RWPE2 (cell line): ENCODE measurements at regions not wholly inside any gene's neighbourhood (a gene's known extent, or its start where the extent isn't known, plus 50 kb on each side); places are given as distances from the start of the nearest gene placed in this dataset.

Source experiments
- ATAC-seq: fragments of 200-7000 bp; cut with Tn5 transposase; 3 replicates; pipeline ENCODE4 v1.9.1; 2021; ENCODE audit warnings: low read depth
- DNase-seq: peaks from one replicate; pipeline ENCODE4 v3.0.0-alpha.2; 2020; ENCODE audit warnings: low spot score
- H3K27ac ChIP-seq: fragments of 450-650 bp; 2 replicates; pipeline ENCODE4 v1.5.1; 2017; ENCODE audit warnings: mild to moderate bottlenecking; ENCODE audit not compliant: poor library complexity, severe bottlenecking
- H3K27me3 ChIP-seq: fragments of 250-450 bp; sonication (Bioruptor Pico); 2 replicates; pipeline ENCODE4 v1.5.1; 2021; ENCODE audit warnings: mild to moderate bottlenecking, moderate library complexity; ENCODE audit not compliant: insufficient read depth, poor library complexity, severe bottlenecking
- H3K36me3 ChIP-seq: fragments of 250-450 bp; sonication (Bioruptor Pico); 2 replicates; pipeline ENCODE4 v1.5.1; 2020; ENCODE audit warnings: low read depth, mild to moderate bottlenecking, moderate library complexity
- H3K4me1 ChIP-seq: fragments of 250-450 bp; sonication (Bioruptor Pico); 2 replicates; pipeline ENCODE4 v1.5.1; 2021; ENCODE audit warnings: mild to moderate bottlenecking, moderate library complexity; ENCODE audit not compliant: insufficient read depth, poor library complexity, severe bottlenecking
- H3K4me3 ChIP-seq: fragments of 250-450 bp; sonication (Bioruptor Pico); 2 replicates; pipeline ENCODE4 v1.5.1; 2021; ENCODE audit warnings: mild to moderate bottlenecking, moderate library complexity; ENCODE audit not compliant: severe bottlenecking
- H3K9me3 ChIP-seq: fragments of 250-450 bp; sonication (Bioruptor Pico); 2 replicates; pipeline ENCODE4 v1.5.1; 2021; ENCODE audit warnings: mild to moderate bottlenecking, moderate library complexity; ENCODE audit not compliant: severe bottlenecking
- CTCF ChIP-seq: fragments of 450-650 bp; IDR thresholded peaks from one replicate; pipeline ENCODE4 v1.5.1; 2017; ENCODE audit warnings: mild to moderate bottlenecking, moderate library complexity; ENCODE audit not compliant: poor library complexity, severe bottlenecking

- ATAC-seq = no peak
- Histone ChIP-seq H3K27ac (no peak overlapping the region), H3K9me3 (no peaks in the 10 kb centered on the region), H3K4me3 (no peak overlapping the region), H3K36me3 (no peaks in the 10 kb centered on the region), H3K4me1 (no peaks in the 10 kb centered on the region), H3K27me3 (no peaks in the 10 kb centered on the region)
- DNase-seq = no peak
- no peak for TF ChIP-seq CTCF
These were observed 62.6 kb upstream of the USP29 start for GRCh38 chr19:57057036-57057686.

GRCh38 chr19:57058871-57059270, 60.9 kb upstream of the USP29 start:
- no peaks in the 10 kb centered on the region for H3K27me3 ChIP-seq
- H3K27ac ChIP-seq = no peak overlapping the region
- ATAC-seq = no peak
- H3K9me3 ChIP-seq = no peaks in the 10 kb centered on the region
- no peaks in the 10 kb centered on the region for H3K36me3 ChIP-seq
- no peaks in the 10 kb centered on the region for H3K4me1 ChIP-seq
- H3K4me3 ChIP-seq = no peak overlapping the region
- DNase-seq = no peak
- TF ChIP-seq CTCF = no peak

- no peak for DNase-seq
- Histone ChIP-seq H3K4me1 (no peaks in the 10 kb centered on the region), H3K9me3 (no peaks in the 10 kb centered on the region), H3K27ac (no peak overlapping the region), H3K27me3 (no peaks in the 10 kb centered on the region), H3K36me3 (no peaks in the 10 kb centered on the region), H3K4me3 (no peak overlapping the region)
- no peak for TF ChIP-seq CTCF
- no peak for ATAC-seq
These were observed 56.7 kb upstream of the USP29 start for GRCh38 chr19:57063070-57063469.

- Histone ChIP-seq H3K27ac (no peak overlapping the region), H3K4me1 (no peaks in the 10 kb centered on the region)
These were observed 52.3 kb upstream of the USP29 start for GRCh38 chr19:57067440-57067839.

More at GRCh38 chr19:57067440-57067839, 52.3 kb upstream of the USP29 start:
- DNase-seq = no peak
- no peak for ATAC-seq
- H3K9me3 ChIP-seq = no peaks in the 10 kb centered on the region
- TF ChIP-seq CTCF = no peak
- H3K27me3 ChIP-seq = no peaks in the 10 kb centered on the region
- H3K36me3 ChIP-seq = no peaks in the 10 kb centered on the region
- no peak overlapping the region for H3K4me3 ChIP-seq
